GM12878 (cell line): ENCODE measurements at regions not wholly inside any gene's neighbourhood (a gene's known extent, or its start where the extent isn't known, plus 50 kb on each side); places are given as distances from the start of the nearest gene placed in this dataset.
"Not testable (repeated sequence)": the region's sequence is repeated elsewhere in the genome, so short reads cannot be mapped to it uniquely, and the experiment has no call there.

Source experiments
- ATAC-seq: fragments of 200-7000 bp; cut with Tn5 transposase; 3 replicates; pipeline ENCODE4 v1.9.1; 2020; ENCODE audit warnings: mild to moderate bottlenecking, moderate library complexity
- BruUV-seq: library from RNA; stranded (reverse); fragments of 400-500 nt; replicated peaks from 2 replicates; lab custom pipeline; 2021; lab: Mats Ljungman, UMichigan
- CTCF ChIA-PET: fragments of 300-600 bp; sonication (Branson Sonifier 250); formaldehyde crosslinking; extraction: SDS; loops from one replicate; lab custom pipeline; 2021; ENCODE audit warnings: inconsistent platforms; lab: Yijun Ruan, JAX
- POLR2A ChIA-PET: fragments of 350-600 bp; formaldehyde crosslinking; extraction: SDS; loops from one replicate; lab custom pipeline; 2021; ENCODE audit warnings: inconsistent platforms; lab: Charles Lee
- RAD21 ChIA-PET: fragments of 300-600 bp; sonication (Branson Sonifier 250); formaldehyde crosslinking; loops from one replicate; lab custom pipeline; 2023; ENCODE audit warnings: antibody characterized with exemption; ENCODE audit not compliant: unreplicated experiment; lab: Charles Lee
- SMC1A ChIA-PET: fragments of 300-600 bp; sonication (Branson Sonifier 250); formaldehyde crosslinking; loops from one replicate; lab custom pipeline; 2023; ENCODE audit not compliant: unreplicated experiment, uncharacterized antibody; lab: Charles Lee
- DNase-seq: peaks from one replicate; pipeline ENCODE4 v3.0.0-alpha.2; 2011; ENCODE audit warnings: low read depth, low spot score
- FAIRE-seq: peaks from 3 replicates; lab custom pipeline; 2011; peaks lifted over from hg19 to GRCh38; lab: Jason Lieb, UNC
- H2AFZ ChIP-seq: 2 replicates; pipeline ENCODE4 v1.6.0; 2011; ENCODE audit warnings: low read depth, low read length, control low read depth; ENCODE audit not compliant: control insufficient read depth
- H3K27ac ChIP-seq: 2 replicates; pipeline ENCODE4 v1.5.1; 2011; ENCODE audit warnings: control low read depth; ENCODE audit not compliant: control insufficient read depth, insufficient read depth
- H3K27me3 ChIP-seq, 2 experiments: replicated peaks in 1 of 2; 2 replicates each; pipeline versions ENCODE4 v1.6.0 to v1.6.1; 2011; ENCODE audit warnings: low read length in 1 of 2; ENCODE audit not compliant: control insufficient read depth in 2 of 2, insufficient read depth in 2 of 2
- H3K36me3 ChIP-seq, 2 experiments: 2 replicates each; pipeline ENCODE4 v1.5.1; 2011; ENCODE audit warnings: low read length in 1 of 2; ENCODE audit not compliant: control insufficient read depth in 2 of 2, insufficient read depth in 2 of 2
- H3K4me1 ChIP-seq: 2 replicates; pipeline ENCODE4 v1.6.1; 2011; ENCODE audit warnings: mild to moderate bottlenecking, low read length, moderate library complexity, mixed read lengths; ENCODE audit not compliant: control insufficient read depth, insufficient read depth
- H3K4me2 ChIP-seq: 2 replicates; pipeline ENCODE4 v1.6.0; 2011; ENCODE audit warnings: control low read depth; ENCODE audit not compliant: control insufficient read depth, insufficient read depth
- H3K4me3 ChIP-seq: fragments of 200-600 bp; sonication (generic); 2 replicates; pipeline ENCODE4 v1.5.1; 2016
- H3K79me2 ChIP-seq: 2 replicates; pipeline ENCODE4 v1.6.0; 2011; ENCODE audit warnings: low read length; ENCODE audit not compliant: control insufficient read depth, insufficient read depth
- H3K9ac ChIP-seq: 2 replicates; pipeline ENCODE4 v1.8.0; 2011; ENCODE audit warnings: low read length, control low read depth, mixed read lengths; ENCODE audit not compliant: control insufficient read depth, insufficient read depth
- H3K9me3 ChIP-seq: replicated peaks from 3 replicates; pipeline ENCODE4 v1.5.1; 2011; ENCODE audit warnings: mild to moderate bottlenecking, low read length; ENCODE audit not compliant: control insufficient read depth, insufficient read depth
- H4K20me1 ChIP-seq: 2 replicates; pipeline ENCODE4 v1.6.0; 2011; ENCODE audit not compliant: control insufficient read depth, insufficient read depth
- WGBS: methylation state at CpG from one replicate; pipeline ENCODE4 v1.1.6; 2016; ENCODE audit warnings: low lambda C conversion rate; ENCODE audit not compliant: insufficient replicate concordance, insufficient coverage; ENCODE audit errors: missing lambda C conversion rate; 5-methylcytosine and 5-hydroxymethylcytosine counted together
- in situ Hi-C: fragments of 300-500 bp; cut with MboI; formaldehyde crosslinking; loops from 9 replicates; pipeline ENCODE4 v1.14.3; 2018; ENCODE audit warnings: mixed read lengths
- intact Hi-C: fragments of 100-400 bp; cut with micrococcal nuclease; formaldehyde crosslinking; loops from one replicate; pipeline ENCODE4 v1.14.2; 2022; ENCODE audit not compliant: unreplicated experiment

GRCh38 chr22:12162586-12162985 lies 3365.4 kb upstream of the OR11H1 start:
- SMC1A ChIA-PET, FAIRE-seq, intact Hi-C loops, H4K20me1 ChIP-seq, H3K4me3 ChIP-seq, BruUV-seq, CTCF ChIA-PET, POLR2A ChIA-PET, H3K36me3 ChIP-seq, ATAC-seq, H3K9ac ChIP-seq, H2AFZ ChIP-seq, RAD21 ChIA-PET, H3K27me3 ChIP-seq, H3K27ac ChIP-seq, H3K4me2 ChIP-seq, H3K79me2 ChIP-seq, DNase-seq, in situ Hi-C loops, H3K9me3 ChIP-seq, H3K4me1 ChIP-seq: not testable (repeated sequence)
- WGBS, result no CpG with 5 or more reads among the region's 19 CpGs

GRCh38 chr22:12166525-12166924 lies 3361.5 kb upstream of the OR11H1 start:
- H3K9me3 ChIP-seq, H3K4me2 ChIP-seq, H2AFZ ChIP-seq, SMC1A ChIA-PET, H3K79me2 ChIP-seq, FAIRE-seq, CTCF ChIA-PET, H3K27ac ChIP-seq, H3K4me1 ChIP-seq, H3K4me3 ChIP-seq, H3K9ac ChIP-seq, RAD21 ChIA-PET, intact Hi-C loops, H3K27me3 ChIP-seq, H3K36me3 ChIP-seq, H4K20me1 ChIP-seq, ATAC-seq, DNase-seq, POLR2A ChIA-PET, in situ Hi-C loops: not testable (repeated sequence)
- WGBS, result 55% methylated on average over 7 of the region's 14 CpGs
- TSS peak; percentile 92 for BruUV-seq

GRCh38 chr22:12168044-12168443 lies 3359.9 kb upstream of the OR11H1 start:
- intact Hi-C loops, DNase-seq, RAD21 ChIA-PET, H3K4me3 ChIP-seq, H3K4me2 ChIP-seq, SMC1A ChIA-PET, H3K27me3 ChIP-seq, in situ Hi-C loops, H3K4me1 ChIP-seq, H3K27ac ChIP-seq, H3K79me2 ChIP-seq, H2AFZ ChIP-seq, POLR2A ChIA-PET, H3K9ac ChIP-seq, H3K9me3 ChIP-seq, ATAC-seq, CTCF ChIA-PET, H4K20me1 ChIP-seq, FAIRE-seq, BruUV-seq, H3K36me3 ChIP-seq: not testable (repeated sequence)
- 38% methylated on average over 7 of the region's 13 CpGs for WGBS

- RAD21 ChIA-PET, ATAC-seq, H3K9me3 ChIP-seq, H3K4me2 ChIP-seq, H3K79me2 ChIP-seq, H3K27me3 ChIP-seq, H2AFZ ChIP-seq, H3K9ac ChIP-seq, DNase-seq, BruUV-seq, intact Hi-C loops, FAIRE-seq, H3K4me1 ChIP-seq, in situ Hi-C loops, H4K20me1 ChIP-seq, H3K36me3 ChIP-seq, H3K27ac ChIP-seq, H3K4me3 ChIP-seq, CTCF ChIA-PET, SMC1A ChIA-PET, POLR2A ChIA-PET: not testable (repeated sequence)
- WGBS, result 10% methylated on average over 6 of the region's 6 CpGs
Measured at GRCh38 chr22:12192117-12192516, 3335.9 kb upstream of the OR11H1 start.
